HEK293T (cell line): ENCODE measurements at regions not wholly inside any gene's neighbourhood (a gene's known extent, or its start where the extent isn't known, plus 50 kb on each side); places are given as distances from the start of the nearest gene placed in this dataset.

Experiments used
- LEF1 ChIP-seq: fragments of 450-650 bp; IDR thresholded peaks from 2 replicates; pipeline ENCODE4 v1.6.1; 2017; ENCODE audit warnings: mild to moderate bottlenecking, borderline replicate concordance
- SP1 ChIP-seq: fragments of 450-650 bp; IDR thresholded peaks from 2 replicates; pipeline ENCODE4 v1.6.1; 2017
- SUZ12 ChIP-seq: fragments of 450-650 bp; IDR thresholded peaks from 2 replicates; pipeline ENCODE4 v1.6.1; 2016; ENCODE audit warnings: mild to moderate bottlenecking
- TARDBP ChIP-seq: fragments of 450-650 bp; IDR thresholded peaks from 2 replicates; pipeline ENCODE4 v1.6.1; 2016

DNA sequence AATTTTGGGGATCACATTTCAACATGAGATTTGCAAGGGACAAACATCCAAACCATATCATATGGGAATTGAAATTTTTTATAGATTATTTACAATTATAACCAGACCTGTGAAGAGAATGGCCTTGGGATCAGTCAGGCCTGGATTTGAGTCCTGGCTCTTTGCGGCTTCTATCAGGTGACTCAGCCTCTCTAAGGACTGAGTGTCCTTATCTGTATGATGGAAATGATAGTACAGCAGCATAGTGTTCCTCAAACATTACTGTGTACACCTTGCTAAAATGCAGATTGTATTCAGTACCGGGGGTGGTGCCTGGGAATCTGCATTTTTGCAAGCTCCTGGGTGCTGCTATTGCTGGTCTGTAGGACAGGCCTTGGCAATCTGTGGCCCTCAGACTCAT lies 206.7 kb upstream of the PROK2 start:
- TF ChIP-seq LEF1 (no peak), TARDBP (no peak), SP1 (no peak), SUZ12 (no peak)
